Inflammatory macrophage treated with lipopolysaccharide for 4 hours (primary cell): ENCODE measurements at regions not wholly inside any gene's neighbourhood (a gene's known extent, or its start where the extent isn't known, plus 50 kb on each side); places are given as distances from the start of the nearest gene placed in this dataset.

Source experiments
- DNase-seq: peaks from one replicate; pipeline ENCODE4 v3.0.0-alpha.2; 2020

GRCh38 chr17:73962308-73962707, 241.2 kb upstream of the RPL38 start:
- no peak for DNase-seq

- no peak for DNase-seq
Observed at GRCh38 chr17:73968680-73969079, 234.8 kb upstream of the RPL38 start.

- DNase-seq, result peak; percentile 92
Observed at GRCh38 chr17:73969956-73970355, 233.5 kb upstream of the RPL38 start.

GRCh38 chr17:73971127-73971526, 232.4 kb upstream of the RPL38 start:
- no peak for DNase-seq

- DNase-seq, result no peak
Observed at GRCh38 chr17:73972056-73972455, 231.4 kb upstream of the RPL38 start.

GRCh38 chr17:73972901-73973300, 230.6 kb upstream of the RPL38 start:
- DNase-seq, result no peak

- DNase-seq, result no peak
Observed at GRCh38 chr17:73973586-73974409, 229.7 kb upstream of the RPL38 start.

GRCh38 chr17:73974536-73974935, 228.9 kb upstream of the RPL38 start:
- no peak for DNase-seq

- no peak for DNase-seq
Observed at GRCh38 chr17:73976147-73976546, 227.3 kb upstream of the RPL38 start.

GRCh38 chr17:73976676-73977521, 226.6 kb upstream of the RPL38 start:
- no peak for DNase-seq

- DNase-seq, result no peak
Observed at GRCh38 chr17:73980517-73980916, 223.0 kb upstream of the RPL38 start.

GRCh38 chr17:73982871-73983270, 220.6 kb upstream of the RPL38 start:
- no peak for DNase-seq

GRCh38 chr17:73983621-73984400, 219.7 kb upstream of the RPL38 start:
- DNase-seq, result no peak

GRCh38 chr17:73984941-73985340, 218.5 kb upstream of the RPL38 start:
- DNase-seq, result no peak

GRCh38 chr17:73985466-73986015, 217.9 kb upstream of the RPL38 start:
- no peak for DNase-seq

GRCh38 chr17:73986641-73987177, 216.8 kb upstream of the RPL38 start:
- no peak for DNase-seq

- no peak for DNase-seq
Observed at GRCh38 chr17:73987395-73987794, 216.1 kb upstream of the RPL38 start.

GRCh38 chr17:73987845-73988509, 215.5 kb upstream of the RPL38 start:
- no peak for DNase-seq

GRCh38 chr17:73989671-73990070, 213.8 kb upstream of the RPL38 start:
- no peak for DNase-seq

GRCh38 chr17:73990290-73990689, 213.2 kb upstream of the RPL38 start:
- DNase-seq, result no peak

- no peak for DNase-seq
Observed at GRCh38 chr17:73991260-73991659, 212.2 kb upstream of the RPL38 start.

- DNase-seq, result no peak
Observed at GRCh38 chr17:73994946-73995345, 208.5 kb upstream of the RPL38 start.
